Mesenchymal stem cell (in vitro differentiated cells and primary cell): ENCODE measurements at regions not wholly inside any gene's neighbourhood (a gene's known extent, or its start where the extent isn't known, plus 50 kb on each side); places are given as distances from the start of the nearest gene placed in this dataset.

Source experiments
- DNase-seq: peaks from one replicate; pipeline ENCODE4 v3.0.0-alpha.2; 2013
- H2AFZ ChIP-seq: one replicate; pipeline ENCODE4 v1.6.1; 2013; ENCODE audit warnings: low read depth, mild to moderate bottlenecking, control low read depth, inconsistent platforms, low read length, moderate library complexity
- H2AK5ac ChIP-seq: 2 replicates; pipeline ENCODE4 v1.6.1; 2013; ENCODE audit warnings: low read length, moderate library complexity, mild to moderate bottlenecking, inconsistent platforms; ENCODE audit not compliant: severe bottlenecking
- H2BK120ac ChIP-seq: one replicate; pipeline ENCODE4 v1.6.1; 2013; ENCODE audit warnings: low read depth, mild to moderate bottlenecking, inconsistent platforms, low read length, moderate library complexity
- H2BK12ac ChIP-seq, 2 experiments: one replicate each; pipeline ENCODE4 v1.6.1; 2013; ENCODE audit warnings: inconsistent platforms in 2 of 2, low read length in 2 of 2, mild to moderate bottlenecking in 2 of 2, moderate library complexity in 2 of 2, control low read depth in 1 of 2
- H2BK15ac ChIP-seq: one replicate; pipeline ENCODE4 v1.6.1; 2013; ENCODE audit warnings: mild to moderate bottlenecking, low read depth, inconsistent platforms; ENCODE audit not compliant: poor library complexity, severe bottlenecking
- H2BK5ac ChIP-seq: 2 replicates; pipeline ENCODE4 v1.6.1; 2013; ENCODE audit warnings: low read depth, mild to moderate bottlenecking, low read length, control low read depth, inconsistent platforms; ENCODE audit not compliant: poor library complexity, severe bottlenecking
- H3K14ac ChIP-seq, 2 experiments: one replicate each; pipeline ENCODE4 v1.6.1; 2013; ENCODE audit warnings: inconsistent platforms in 2 of 2, low read length in 2 of 2, control low read depth in 1 of 2, mild to moderate bottlenecking in 1 of 2, moderate library complexity in 1 of 2
- H3K18ac ChIP-seq, 2 experiments: one replicate each; pipeline ENCODE4 v1.6.1; 2013; ENCODE audit warnings: inconsistent platforms in 2 of 2, low read length in 2 of 2, control low read depth in 1 of 2, low read depth in 1 of 2, mild to moderate bottlenecking in 1 of 2
- H3K23ac ChIP-seq, 2 experiments: one replicate each; pipeline ENCODE4 v1.6.1; 2013; ENCODE audit warnings: inconsistent platforms in 2 of 2, low read length in 2 of 2, mild to moderate bottlenecking in 2 of 2, moderate library complexity in 2 of 2, control low read depth in 1 of 2
- H3K27ac ChIP-seq: 2 replicates; pipeline ENCODE4 v1.5.1; 2013; ENCODE audit warnings: mild to moderate bottlenecking, moderate library complexity, low read length, control low read depth, inconsistent platforms; ENCODE audit not compliant: poor library complexity, severe bottlenecking
- H3K27me3 ChIP-seq, 2 experiments: 2 replicates each; pipeline versions ENCODE4 v1.6.1 to v1.7.0; 2013; ENCODE audit warnings: low read length in 2 of 2, mild to moderate bottlenecking in 2 of 2, moderate library complexity in 2 of 2, control low read depth in 1 of 2, inconsistent platforms in 1 of 2; ENCODE audit not compliant: control insufficient read depth in 1 of 2, insufficient read depth in 1 of 2
- H3K36me3 ChIP-seq, 2 experiments: 2 replicates each; pipeline versions ENCODE4 v1.6.1 to v1.7.0; 2013; ENCODE audit warnings: low read length in 2 of 2, control low read depth in 1 of 2, inconsistent platforms in 1 of 2, low read depth in 1 of 2, mild to moderate bottlenecking in 1 of 2; ENCODE audit not compliant: insufficient read depth in 2 of 2, control insufficient read depth in 1 of 2
- H3K4ac ChIP-seq, 2 experiments: one replicate each; pipeline ENCODE4 v1.6.1; 2013; ENCODE audit warnings: inconsistent platforms in 2 of 2, low read length in 2 of 2, mild to moderate bottlenecking in 2 of 2, moderate library complexity in 2 of 2, control low read depth in 1 of 2, low read depth in 1 of 2
- H3K4me1 ChIP-seq: 2 replicates; pipeline ENCODE4 v1.6.1; 2013; ENCODE audit warnings: low read depth, low read length, control low read depth; ENCODE audit not compliant: control insufficient read depth, insufficient read depth
- H3K4me2 ChIP-seq: 2 replicates; pipeline ENCODE4 v1.6.1; 2013; ENCODE audit warnings: low read length, mild to moderate bottlenecking, inconsistent platforms; ENCODE audit not compliant: poor library complexity, severe bottlenecking
- H3K4me3 ChIP-seq, 2 experiments: 2 replicates each; pipeline versions ENCODE4 v1.5.1 to v1.7.0; 2013; ENCODE audit warnings: low read length in 2 of 2, mild to moderate bottlenecking in 2 of 2, control low read depth in 1 of 2, low read depth in 1 of 2; ENCODE audit not compliant: insufficient read depth in 1 of 2
- H3K79me1 ChIP-seq: replicated peaks from 2 replicates; pipeline ENCODE4 v1.6.1; 2013; ENCODE audit warnings: mild to moderate bottlenecking, control low read depth, low read length, inconsistent platforms; ENCODE audit not compliant: poor library complexity, severe bottlenecking
- H3K9ac ChIP-seq: 2 replicates; pipeline ENCODE4 v1.7.0; 2013; ENCODE audit warnings: mild to moderate bottlenecking, low read length, moderate library complexity
- H3K9me3 ChIP-seq: 2 replicates; pipeline ENCODE4 v1.7.0; 2013; ENCODE audit warnings: mild to moderate bottlenecking, low read length; ENCODE audit not compliant: control insufficient read depth
- H4K8ac ChIP-seq: one replicate; pipeline ENCODE4 v1.6.1; 2013; ENCODE audit warnings: inconsistent platforms, mild to moderate bottlenecking, low read length, moderate library complexity
- H4K91ac ChIP-seq: one replicate; pipeline ENCODE4 v1.6.1; 2013; ENCODE audit warnings: mild to moderate bottlenecking, low read length, inconsistent platforms
- WGBS: methylation state at CpG from one replicate; pipeline ENCODE4 v1.1.7; 2013; ENCODE audit warnings: mixed read lengths; 5-methylcytosine and 5-hydroxymethylcytosine counted together

DNA sequence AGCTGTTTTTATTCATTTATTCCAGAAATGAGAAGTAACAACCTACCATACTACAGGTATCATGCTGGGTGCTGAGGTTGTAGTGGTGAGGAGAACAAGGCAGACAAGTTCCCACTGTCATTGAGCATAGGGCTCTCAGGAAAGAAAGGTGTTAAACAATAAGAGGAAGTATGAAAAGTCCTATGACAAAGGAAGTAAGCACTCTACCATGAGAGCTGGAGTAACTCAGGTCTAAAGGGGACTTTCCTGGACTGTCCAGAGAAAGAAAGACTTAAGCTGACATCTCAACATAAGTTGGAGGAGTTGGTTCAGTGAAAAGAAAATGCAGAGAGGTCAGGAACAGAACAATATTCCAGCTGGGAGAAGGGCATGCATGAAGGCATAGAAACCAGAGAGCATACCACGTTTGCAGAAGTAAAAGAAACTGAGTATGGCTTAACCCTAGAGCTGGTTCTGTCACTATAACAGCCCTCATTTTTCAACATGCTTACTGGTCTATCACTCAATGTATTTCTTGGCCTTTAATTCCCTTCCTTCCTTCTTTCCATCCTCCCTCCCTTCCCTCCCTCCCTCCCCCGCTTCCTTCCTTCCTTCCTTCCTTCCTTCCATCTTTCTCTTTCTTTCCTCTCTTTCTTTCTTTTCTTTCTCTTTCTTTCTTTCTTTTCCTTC is 137.8 kb upstream of the BDNF start:
- H2BK15ac ChIP-seq: no peak overlapping the region
- H3K4ac ChIP-seq: no peak overlapping the region
- H3K18ac ChIP-seq: no peak overlapping the region
- no peaks in the 10 kb centered on the region for H3K4me1 ChIP-seq
- no peak overlapping the region for H3K9ac ChIP-seq
- H4K8ac ChIP-seq: no peak overlapping the region
- H3K4me2 ChIP-seq: no peak overlapping the region
- no peaks in the 10 kb centered on the region for H3K36me3 ChIP-seq
- H3K27me3 ChIP-seq: no peaks in the 10 kb centered on the region
- no peaks in the 10 kb centered on the region for H3K79me1 ChIP-seq
- no peak overlapping the region for H4K91ac ChIP-seq
- no peak overlapping the region for H2BK12ac ChIP-seq
- H2AK5ac ChIP-seq: no peak overlapping the region
- no peak overlapping the region for H3K23ac ChIP-seq
- no peak overlapping the region for H2AFZ ChIP-seq
- no peak for DNase-seq
- no peak overlapping the region for H3K14ac ChIP-seq
- no peak overlapping the region for H3K27ac ChIP-seq
- no peak overlapping the region for H3K4me3 ChIP-seq
- H3K9me3 ChIP-seq: peaks cover 2% of the 10 kb centered on the region
- H2BK120ac ChIP-seq: no peak overlapping the region
- H2BK5ac ChIP-seq: no peak overlapping the region
- WGBS: 78% methylated on average over 2 of the region's 2 CpGs

DNA sequence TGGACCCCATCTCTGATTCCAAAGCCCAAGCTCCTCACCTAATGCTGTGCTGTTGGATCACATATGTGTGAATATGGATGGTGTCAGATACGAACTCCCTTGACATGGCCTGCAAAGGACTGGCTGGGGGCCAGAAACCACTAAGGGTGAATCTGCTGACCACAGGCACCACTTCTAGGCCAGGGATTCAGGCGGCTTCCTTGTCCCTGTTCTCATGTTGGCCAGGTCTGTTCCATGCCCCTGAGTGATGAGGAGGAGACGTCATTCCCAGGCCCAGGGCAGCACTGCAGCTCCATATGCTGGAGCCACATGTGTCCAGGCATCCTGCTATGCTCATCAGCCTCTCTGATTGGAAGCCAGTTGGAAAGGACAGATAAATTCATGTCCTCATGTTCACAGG is 130.0 kb upstream of the BDNF start:
- no peak overlapping the region for H2BK120ac ChIP-seq
- H3K9ac ChIP-seq: no peak overlapping the region
- H3K27ac ChIP-seq: no peak overlapping the region
- no peaks in the 10 kb centered on the region for H3K79me1 ChIP-seq
- no peak overlapping the region for H4K91ac ChIP-seq
- no peak overlapping the region for H2AK5ac ChIP-seq
- H3K4ac ChIP-seq: no peak overlapping the region
- no peak overlapping the region for H2BK12ac ChIP-seq
- H3K23ac ChIP-seq: no peak overlapping the region
- no peak overlapping the region for H3K14ac ChIP-seq
- no peak for DNase-seq
- H4K8ac ChIP-seq: no peak overlapping the region
- H3K27me3 ChIP-seq: no peaks in the 10 kb centered on the region
- H3K4me3 ChIP-seq: no peak overlapping the region
- H2BK5ac ChIP-seq: no peak overlapping the region
- H3K9me3 ChIP-seq: peaks cover 9% of the 10 kb centered on the region
- no peak overlapping the region for H2AFZ ChIP-seq
- H3K18ac ChIP-seq: no peak overlapping the region
- 81% methylated on average over 3 of the region's 3 CpGs for whole genome bisulfite sequencing
- no peaks in the 10 kb centered on the region for H3K4me1 ChIP-seq
- no peak overlapping the region for H2BK15ac ChIP-seq
- H3K36me3 ChIP-seq: no peaks in the 10 kb centered on the region
- H3K4me2 ChIP-seq: no peak overlapping the region

DNA sequence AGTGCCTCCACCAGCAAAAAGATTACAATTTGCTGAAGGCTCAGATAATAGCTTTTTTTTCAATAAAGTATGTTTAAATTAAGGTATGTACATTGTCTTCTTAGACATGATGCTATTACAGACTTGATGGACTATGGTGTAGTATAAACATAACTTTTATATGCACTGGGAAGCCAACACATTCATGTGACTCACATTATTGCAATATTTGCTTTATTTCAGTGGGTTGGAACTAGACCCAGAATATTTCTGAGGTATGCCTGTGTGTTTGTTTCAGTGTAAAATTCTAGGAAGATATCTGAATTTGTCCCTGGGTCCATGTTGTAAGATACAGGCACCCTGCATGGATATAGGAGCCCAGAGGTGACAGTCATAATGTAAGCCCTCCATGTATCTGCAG is 120.0 kb upstream of the BDNF start:
- no peak overlapping the region for H2BK5ac ChIP-seq
- H3K23ac ChIP-seq: no peak overlapping the region
- no peaks in the 10 kb centered on the region for H3K4me1 ChIP-seq
- no peaks in the 10 kb centered on the region for H3K36me3 ChIP-seq
- no peak overlapping the region for H4K91ac ChIP-seq
- no peak for DNase-seq
- H3K9ac ChIP-seq: no peak overlapping the region
- no peak overlapping the region for H2AFZ ChIP-seq
- H2BK15ac ChIP-seq: no peak overlapping the region
- no peak overlapping the region for H3K4me2 ChIP-seq
- no peak overlapping the region for H3K4ac ChIP-seq
- H2AK5ac ChIP-seq: no peak overlapping the region
- H2BK120ac ChIP-seq: no peak overlapping the region
- no peak overlapping the region for H3K14ac ChIP-seq
- no peak overlapping the region for H3K27ac ChIP-seq
- no peak overlapping the region for H3K18ac ChIP-seq
- H2BK12ac ChIP-seq: no peak overlapping the region
- H3K4me3 ChIP-seq: no peak overlapping the region
- no peaks in the 10 kb centered on the region for H3K79me1 ChIP-seq
- no peaks in the 10 kb centered on the region for H3K27me3 ChIP-seq
- no peaks in the 10 kb centered on the region for H3K9me3 ChIP-seq
- no peak overlapping the region for H4K8ac ChIP-seq

DNA sequence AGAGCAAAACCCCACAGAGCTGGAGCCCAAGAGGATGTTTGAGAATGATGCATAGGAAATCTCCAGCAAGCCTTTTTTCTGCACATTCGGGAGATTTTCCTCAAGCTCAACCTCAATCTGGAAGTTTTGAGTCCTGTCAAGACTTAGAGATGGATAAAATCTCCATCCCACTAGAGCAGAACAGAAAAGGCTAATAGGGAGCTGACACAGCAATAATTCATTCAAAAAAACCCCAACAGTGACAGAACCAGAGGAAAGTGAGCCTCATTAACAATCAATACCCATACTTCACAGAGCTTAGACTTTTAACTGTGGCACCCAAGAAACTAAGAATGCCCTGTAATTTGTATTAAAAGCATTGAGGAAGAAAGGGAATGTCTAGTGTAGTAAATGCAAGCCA is 115.9 kb upstream of the BDNF start:
- Histone ChIP-seq H3K4ac (no peak overlapping the region), H2BK12ac (no peak overlapping the region), H3K9ac (no peak overlapping the region), H2AFZ (no peak overlapping the region), H4K91ac (no peak overlapping the region), H3K27me3 (no peaks in the 10 kb centered on the region), H3K4me1 (no peaks in the 10 kb centered on the region), H3K9me3 (no peaks in the 10 kb centered on the region), H4K8ac (no peak overlapping the region), H3K27ac (no peak overlapping the region), H2BK120ac (no peak overlapping the region), H2BK15ac (no peak overlapping the region), H3K4me3 (no peak overlapping the region), H3K36me3 (no peaks in the 10 kb centered on the region), H3K79me1 (no peaks in the 10 kb centered on the region), H2BK5ac (no peak overlapping the region), H3K4me2 (no peak overlapping the region), H2AK5ac (no peak overlapping the region), H3K23ac (no peak overlapping the region), H3K14ac (no peak overlapping the region), H3K18ac (no peak overlapping the region)
- DNase-seq: no peak
- WGBS: 92% methylated on average over 1 of the region's 1 CpG
